Central memory CD8-positive, alpha-beta T cell (primary cell): ENCODE measurements at regions not wholly inside any gene's neighbourhood (a gene's known extent, or its start where the extent isn't known, plus 50 kb on each side); places are given as distances from the start of the nearest gene placed in this dataset.
"Not testable (repeated sequence)": the region's sequence is repeated elsewhere in the genome, so short reads cannot be mapped to it uniquely, and the experiment has no call there.

Source experiments
- ATAC-seq: fragments of 150-1000 bp; cut with Tn5 transposase; replicated peaks from 2 replicates; pipeline ENCODE4 v1.10.0; 2022; ENCODE audit warnings: mild to moderate bottlenecking, moderate FRiP score, moderate number of reproducible peaks; ENCODE audit not compliant: poor library complexity, severe bottlenecking; ENCODE audit errors: extremely low read depth
- DNase-seq, 2 donors: peaks; one replicate each; pipeline ENCODE4 v3.0.0; 2021; ENCODE audit warnings: low spot score in 2 of 2
- H3K27ac Mint-ChIP-seq: one replicate; pipeline ENCODE4 v1.8.0; 2022; ENCODE audit warnings: low read depth, mild to moderate bottlenecking, moderate library complexity, mixed read lengths
- H3K27me3 Mint-ChIP-seq: one replicate; pipeline ENCODE4 v1.8.0; 2022; ENCODE audit warnings: mixed read lengths
- H3K36me3 Mint-ChIP-seq: one replicate; pipeline ENCODE4 v1.8.0; 2022; ENCODE audit warnings: mild to moderate bottlenecking, moderate library complexity, mixed read lengths; ENCODE audit not compliant: insufficient read depth
- H3K4me1 Mint-ChIP-seq: one replicate; pipeline ENCODE4 v1.8.0; 2022; ENCODE audit warnings: mixed read lengths
- H3K4me3 Mint-ChIP-seq: one replicate; pipeline ENCODE4 v1.8.0; 2022; ENCODE audit warnings: mild to moderate bottlenecking, moderate library complexity, mixed read lengths
- H3K9me3 Mint-ChIP-seq: one replicate; pipeline ENCODE4 v1.8.0; 2022; ENCODE audit warnings: mixed read lengths

- Mint-ChIP-seq H3K27me3 (peaks cover 2% of the 10 kb centered on the region), H3K36me3 (no peaks in the 10 kb centered on the region), H3K9me3 (no peaks in the 10 kb centered on the region), H3K4me3 (no peak overlapping the region), H3K27ac (no peak overlapping the region), H3K4me1 (no peaks in the 10 kb centered on the region)
- ATAC-seq (no peak), DNase-seq (no peak)
These were observed 288.7 kb downstream of the CEMIP2 start for GRCh38 chr9:71479621-71480020.

DNA sequence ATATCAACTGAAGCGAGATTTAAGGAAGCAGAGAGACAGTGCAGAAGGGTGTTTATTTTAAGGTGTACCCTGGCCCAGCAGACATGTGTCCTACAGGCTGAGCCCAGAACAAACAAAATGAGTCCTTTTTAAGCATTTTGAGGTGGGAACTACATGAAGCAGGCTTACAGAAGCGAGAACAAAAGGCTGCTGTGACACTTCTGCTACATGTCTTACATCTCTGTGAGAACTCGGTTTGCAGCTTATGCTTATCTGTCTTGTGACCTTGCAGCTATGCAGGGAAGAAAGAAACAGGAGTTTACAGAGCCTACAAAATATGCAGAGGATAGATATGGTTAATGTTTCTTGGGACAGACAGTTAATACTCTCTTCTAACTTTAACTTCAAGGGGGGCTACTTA, 295.9 kb downstream of the CEMIP2 start:
- Mint-ChIP-seq H3K27me3 (peaks cover 47% of the 10 kb centered on the region), H3K27ac (no peak overlapping the region), H3K4me3 (no peak overlapping the region), H3K9me3 (no peaks in the 10 kb centered on the region), H3K36me3 (peaks cover 2% of the 10 kb centered on the region), H3K4me1 (no peaks in the 10 kb centered on the region)
- ATAC-seq: no peak
- DNase-seq: no peak

- Mint-ChIP-seq H3K27ac (no peak overlapping the region), H3K36me3 (no peaks in the 10 kb centered on the region), H3K9me3 (no peaks in the 10 kb centered on the region), H3K4me1 (no peaks in the 10 kb centered on the region), H3K4me3 (no peak overlapping the region), H3K27me3 (peaks cover 3% of the 10 kb centered on the region)
- DNase-seq: no peak
- ATAC-seq: no peak
These were observed 302.9 kb downstream of the CEMIP2 start for GRCh38 chr9:71465392-71465791.

DNA sequence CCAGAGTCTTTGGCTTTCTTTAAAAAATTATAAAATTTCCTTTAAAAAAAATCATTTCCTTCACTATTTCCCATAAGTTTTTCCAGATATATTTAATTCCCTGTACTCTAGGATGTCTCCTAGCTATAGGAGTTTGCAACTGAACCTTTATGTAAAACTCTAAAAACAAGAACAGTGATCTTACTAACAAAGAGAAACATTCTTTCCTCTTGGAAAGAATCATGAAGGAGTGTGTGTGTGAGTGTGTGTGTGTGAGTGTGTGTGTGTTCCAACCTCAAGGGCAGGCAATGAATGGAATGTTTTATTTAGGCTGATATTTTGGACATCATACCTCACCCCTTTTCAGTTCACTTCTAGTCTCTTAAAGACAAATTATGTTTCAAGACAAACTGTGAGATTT, 309.2 kb downstream of the CEMIP2 start:
- no peaks in the 10 kb centered on the region for H3K4me1 Mint-ChIP-seq
- no peaks in the 10 kb centered on the region for H3K9me3 Mint-ChIP-seq
- DNase-seq: no peak
- no peaks in the 10 kb centered on the region for H3K36me3 Mint-ChIP-seq
- no peak overlapping the region for H3K27ac Mint-ChIP-seq
- H3K27me3 Mint-ChIP-seq: peaks cover 8% of the 10 kb centered on the region
- no peak for ATAC-seq
- no peak overlapping the region for H3K4me3 Mint-ChIP-seq

DNA sequence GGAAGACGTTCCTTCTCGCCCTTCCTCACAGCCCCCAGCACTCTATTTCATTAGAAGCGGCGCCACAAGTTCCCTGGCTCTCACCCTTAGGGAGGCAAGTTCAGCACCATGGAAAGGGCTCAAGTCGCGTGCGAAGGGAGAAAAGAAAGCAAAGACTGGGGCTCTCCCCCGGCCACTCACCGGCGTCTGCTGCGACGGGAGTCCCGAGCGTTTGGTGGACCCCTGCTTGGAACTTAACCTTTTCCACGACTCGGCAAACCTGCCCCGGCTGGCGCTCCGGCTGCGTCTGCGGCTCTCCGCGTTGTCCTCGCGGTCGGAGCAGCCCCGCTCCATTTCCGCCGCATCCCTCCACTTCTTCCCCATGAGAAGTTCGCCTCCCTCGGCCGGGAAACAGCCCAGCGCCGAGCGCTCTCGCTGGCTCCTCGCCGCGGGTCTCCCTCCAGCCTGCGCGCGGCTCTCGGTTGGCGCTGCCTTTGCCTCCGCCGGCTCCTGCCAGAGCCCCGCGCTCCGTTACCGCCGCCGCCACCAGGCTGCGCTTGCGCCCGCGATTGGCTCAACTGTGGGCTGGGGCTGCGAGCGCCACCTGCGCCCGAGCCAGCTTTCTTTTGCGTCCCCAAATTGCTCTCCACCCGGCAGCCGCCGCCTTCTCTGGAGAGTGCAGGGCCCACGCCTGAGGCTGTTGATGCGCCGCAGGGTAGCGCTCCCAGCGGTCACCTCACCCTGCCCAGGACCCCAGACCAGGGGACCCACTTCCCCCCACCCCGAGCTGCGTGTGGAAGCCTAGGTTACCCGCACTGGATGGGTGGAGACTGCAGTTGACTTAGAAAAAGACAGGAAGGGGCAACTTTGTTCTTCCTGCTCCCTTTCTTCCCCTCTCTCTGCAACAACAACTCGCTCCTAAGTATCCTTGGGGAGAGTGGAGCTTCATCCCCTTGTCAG, 321.6 kb downstream of the CEMIP2 start:
- Mint-ChIP-seq H3K4me1 (peaks cover 5% of the 10 kb centered on the region), H3K36me3 (no peaks in the 10 kb centered on the region), H3K27ac (no peak overlapping the region), H3K4me3 (peak overlapping the region; percentile 40), H3K9me3 (no peaks in the 10 kb centered on the region), H3K27me3 (peaks cover 55% of the 10 kb centered on the region)
- ATAC-seq (peak; percentile 14), DNase-seq (no peak)

DNA sequence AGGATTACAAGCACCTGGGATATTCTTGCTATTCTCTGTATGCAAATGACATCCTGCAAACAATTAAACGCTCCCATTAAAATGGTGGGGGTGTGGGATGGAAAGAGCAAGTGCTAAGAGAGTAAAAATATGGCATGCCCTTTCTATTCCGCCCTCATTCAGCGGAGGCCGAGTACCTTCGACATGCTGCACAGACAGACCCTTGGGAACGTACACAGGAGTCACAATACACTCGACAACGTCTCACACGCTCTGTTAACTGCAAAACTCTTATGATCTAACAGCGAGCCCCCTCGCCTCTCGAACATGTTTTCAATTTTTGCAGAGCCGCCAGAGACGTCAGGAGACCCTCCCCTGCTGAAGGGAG, 322.2 kb downstream of the CEMIP2 start:
- Mint-ChIP-seq H3K9me3 (no peaks in the 10 kb centered on the region), H3K4me3 (no peak overlapping the region)
- no peak for ATAC-seq

GRCh38 chr9:71442937-71443336, 321.5 kb upstream of the TRPM3 start:
- Mint-ChIP-seq H3K4me1 (peaks cover 5% of the 10 kb centered on the region), H3K27me3 (peaks cover 45% of the 10 kb centered on the region), H3K4me3 (no peak overlapping the region), H3K36me3 (no peaks in the 10 kb centered on the region), H3K9me3 (no peaks in the 10 kb centered on the region), H3K27ac (no peak overlapping the region)
- no peak for DNase-seq
- ATAC-seq: no peak

More for the DNA sequence above, 322.2 kb downstream of the CEMIP2 start:
- peaks cover 55% of the 10 kb centered on the region for H3K27me3 Mint-ChIP-seq
- H3K36me3 Mint-ChIP-seq: no peaks in the 10 kb centered on the region
- no peak for DNase-seq
- H3K27ac Mint-ChIP-seq: no peak overlapping the region
- H3K4me1 Mint-ChIP-seq: peaks cover 5% of the 10 kb centered on the region

DNA sequence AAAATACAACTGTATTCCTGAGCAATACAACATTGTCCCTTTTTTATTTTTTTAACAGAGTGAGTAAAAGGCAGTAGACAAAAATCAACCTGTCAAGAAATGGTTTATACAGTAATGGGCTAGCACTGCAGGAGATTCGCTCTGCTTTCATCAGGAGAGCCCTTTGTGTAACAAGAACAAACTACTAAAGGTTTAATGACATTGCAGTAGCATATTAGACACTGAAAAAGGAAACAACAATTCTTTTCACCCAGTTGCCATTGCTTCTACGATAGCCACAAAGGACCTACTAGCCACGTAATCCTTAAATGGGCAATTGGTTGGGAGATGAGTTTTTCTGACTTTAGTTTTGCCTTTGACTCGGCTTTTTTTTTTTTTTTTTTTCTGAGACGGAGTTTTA, 319.8 kb upstream of the TRPM3 start:
- Mint-ChIP-seq H3K4me1 (no peaks in the 10 kb centered on the region), H3K4me3 (no peak overlapping the region)
- no peak for ATAC-seq

GRCh38 chr9:71431931-71432330, 310.5 kb upstream of the TRPM3 start:
- ATAC-seq: no peak
- Mint-ChIP-seq H3K9me3 (no peaks in the 10 kb centered on the region), H3K27ac (no peak overlapping the region), H3K4me3 (no peak overlapping the region), H3K36me3 (no peaks in the 10 kb centered on the region), H3K4me1 (no peaks in the 10 kb centered on the region), H3K27me3 (no peaks in the 10 kb centered on the region)
- DNase-seq: no peak

More for the DNA sequence above, 319.8 kb upstream of the TRPM3 start:
- Mint-ChIP-seq H3K9me3 (no peaks in the 10 kb centered on the region), H3K36me3 (no peaks in the 10 kb centered on the region), H3K27me3 (peaks cover 35% of the 10 kb centered on the region), H3K27ac (no peak overlapping the region)
- DNase-seq: no peak

- ATAC-seq, DNase-seq, H3K4me3 Mint-ChIP-seq, H3K4me1 Mint-ChIP-seq, H3K36me3 Mint-ChIP-seq, H3K27ac Mint-ChIP-seq: not testable (repeated sequence)
- peaks cover 10% of the 10 kb centered on the region for H3K9me3 Mint-ChIP-seq
- peaks cover 28% of the 10 kb centered on the region for H3K27me3 Mint-ChIP-seq
These were observed 285.9 kb upstream of the TRPM3 start for GRCh38 chr9:71407341-71407740.

DNA sequence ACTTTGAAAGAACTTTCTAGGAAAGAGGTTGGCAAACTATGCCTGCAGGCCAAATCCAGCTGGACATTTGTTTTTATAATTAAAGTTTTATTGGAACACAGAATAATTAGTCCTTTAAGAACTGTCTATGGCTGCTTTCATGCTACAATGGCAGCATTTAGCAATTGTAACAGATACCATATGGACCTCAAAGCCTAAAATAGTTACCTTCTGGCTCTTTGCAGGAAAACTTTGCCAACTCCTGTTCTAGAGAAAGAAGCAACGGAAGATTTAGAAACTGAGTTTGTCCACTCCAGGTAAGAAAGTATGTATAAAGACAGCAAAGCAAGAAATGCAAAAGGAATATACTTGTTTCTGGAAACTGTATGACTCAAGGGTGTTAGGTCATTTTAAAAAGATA, 281.7 kb upstream of the TRPM3 start:
- H3K4me1 Mint-ChIP-seq: no peaks in the 10 kb centered on the region
- H3K4me3 Mint-ChIP-seq: no peak overlapping the region
- no peak for ATAC-seq

GRCh38 chr9:71393005-71393404, 271.6 kb upstream of the TRPM3 start:
- no peak for ATAC-seq
- H3K4me1 Mint-ChIP-seq: no peaks in the 10 kb centered on the region
- no peak overlapping the region for H3K27ac Mint-ChIP-seq
- H3K27me3 Mint-ChIP-seq: peaks cover 15% of the 10 kb centered on the region
- H3K36me3 Mint-ChIP-seq: peaks cover 2% of the 10 kb centered on the region
- H3K9me3 Mint-ChIP-seq: no peaks in the 10 kb centered on the region
- H3K4me3 Mint-ChIP-seq: no peak overlapping the region
- DNase-seq: no peak

More for the DNA sequence above, 281.7 kb upstream of the TRPM3 start:
- Mint-ChIP-seq H3K27me3 (peaks cover 5% of the 10 kb centered on the region), H3K9me3 (peaks cover 1% of the 10 kb centered on the region), H3K36me3 (no peaks in the 10 kb centered on the region), H3K27ac (no peak overlapping the region)
- DNase-seq: no peak

DNA sequence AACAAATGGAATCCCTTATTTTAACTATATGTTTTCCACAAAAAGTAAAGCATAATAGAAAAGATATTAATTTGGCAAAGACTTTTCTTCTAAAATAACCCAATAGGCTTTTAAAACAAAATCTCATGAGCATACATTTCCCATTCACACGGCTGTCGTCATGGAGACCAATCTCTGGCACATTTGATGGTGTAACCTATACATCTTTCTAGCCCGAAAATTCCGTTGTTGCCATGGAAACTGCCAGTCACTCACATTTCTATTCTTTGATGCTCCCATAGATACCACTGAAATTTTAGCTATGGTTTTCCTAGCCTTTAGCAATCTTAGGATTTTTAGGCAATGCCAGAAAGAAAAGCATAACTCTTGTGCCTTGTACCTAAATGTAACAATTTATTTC, 262.9 kb upstream of the TRPM3 start:
- Mint-ChIP-seq H3K4me1 (no peaks in the 10 kb centered on the region), H3K36me3 (peaks cover 2% of the 10 kb centered on the region), H3K27me3 (no peaks in the 10 kb centered on the region), H3K9me3 (no peaks in the 10 kb centered on the region), H3K27ac (no peak overlapping the region), H3K4me3 (no peak overlapping the region)
- DNase-seq: no peak
- no peak for ATAC-seq
